ENCODE measurements at regions not wholly inside any gene's neighbourhood (a gene's known extent, or its start where the extent isn't known, plus 50 kb on each side); places are given as distances from the start of the nearest gene placed in this dataset.
A peak's percentile ranks its signal among the peaks of the same experiment; 100 is the strongest.

DNA sequence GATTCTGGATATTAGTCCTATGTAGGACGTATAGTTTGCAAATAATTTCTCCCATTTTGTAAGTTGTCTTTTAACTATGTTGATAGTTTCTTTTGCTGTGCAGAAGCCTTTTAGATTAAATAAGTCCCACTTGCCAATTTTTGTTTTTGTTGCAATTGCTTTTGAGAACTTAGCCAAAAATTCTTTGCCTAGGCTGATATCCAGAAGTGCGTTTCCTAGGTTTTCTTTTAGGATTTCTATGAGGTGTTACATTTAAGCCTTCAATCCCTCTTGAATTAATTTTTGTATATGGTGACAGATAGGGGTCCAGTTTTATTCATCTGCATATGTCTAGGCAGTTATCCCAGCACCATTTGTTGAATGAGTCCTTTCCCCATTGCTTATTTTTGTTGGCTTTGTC lies 264.4 kb upstream of the OR4E1 start:
- no peaks in the 10 kb centered on the region for H3K27me3 ChIP-seq
- 60 to 64% methylated on average over 2 of the region's 2 CpGs for WGBS, 2 donors
- no peak overlapping the region for H3K4me3 ChIP-seq (replicated peaks in 1 of 3)
- intact Hi-C loops (cut with DNase I) = no loop called here
- no peaks in the 10 kb centered on the region for H3K4me1 ChIP-seq
- no peak overlapping the region for H3K27ac ChIP-seq
- no peak for DNase-seq
- TF ChIP-seq, protein P1, sequence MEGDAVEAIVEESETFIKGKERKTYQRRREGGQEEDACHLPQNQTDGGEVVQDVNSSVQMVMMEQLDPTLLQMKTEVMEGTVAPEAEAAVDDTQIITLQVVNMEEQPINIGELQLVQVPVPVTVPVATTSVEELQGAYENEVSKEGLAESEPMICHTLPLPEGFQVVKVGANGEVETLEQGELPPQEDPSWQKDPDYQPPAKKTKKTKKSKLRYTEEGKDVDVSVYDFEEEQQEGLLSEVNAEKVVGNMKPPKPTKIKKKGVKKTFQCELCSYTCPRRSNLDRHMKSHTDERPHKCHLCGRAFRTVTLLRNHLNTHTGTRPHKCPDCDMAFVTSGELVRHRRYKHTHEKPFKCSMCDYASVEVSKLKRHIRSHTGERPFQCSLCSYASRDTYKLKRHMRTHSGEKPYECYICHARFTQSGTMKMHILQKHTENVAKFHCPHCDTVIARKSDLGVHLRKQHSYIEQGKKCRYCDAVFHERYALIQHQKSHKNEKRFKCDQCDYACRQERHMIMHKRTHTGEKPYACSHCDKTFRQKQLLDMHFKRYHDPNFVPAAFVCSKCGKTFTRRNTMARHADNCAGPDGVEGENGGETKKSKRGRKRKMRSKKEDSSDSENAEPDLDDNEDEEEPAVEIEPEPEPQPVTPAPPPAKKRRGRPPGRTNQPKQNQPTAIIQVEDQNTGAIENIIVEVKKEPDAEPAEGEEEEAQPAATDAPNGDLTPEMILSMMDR (IDR thresholded peaks at IDR 0.05) = no peak
- TF ChIP-seq POLR2A (IDR thresholded peaks at IDR 0.05) = no peak
- no peaks in the 10 kb centered on the region for H3K9me3 ChIP-seq
- H3K36me3 ChIP-seq = no peaks in the 10 kb centered on the region

DNA sequence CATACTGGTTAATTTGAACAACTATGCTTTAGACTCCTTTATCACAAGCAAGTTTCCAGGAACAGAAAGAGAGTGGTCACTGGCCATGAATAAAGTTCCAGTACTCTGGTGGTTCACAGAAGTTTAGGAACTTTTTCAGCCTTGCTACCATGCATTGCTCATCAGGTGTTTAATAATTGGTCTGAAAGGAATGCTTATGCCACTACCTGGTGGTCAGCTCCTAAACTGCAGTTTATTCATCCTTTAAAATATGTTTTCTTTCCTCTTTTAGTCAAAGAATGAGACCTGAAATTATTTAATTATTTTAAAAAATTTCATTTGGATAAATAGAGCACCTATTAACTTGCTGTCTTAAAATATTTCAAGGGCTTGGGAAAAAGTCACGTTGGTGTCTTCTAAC lies 260.1 kb upstream of the OR4E1 start:
- TF ChIP-seq, protein P1 (IDR thresholded peaks at IDR 0.05) = peak in 1 of 6 experiments; percentile 21
- no peak for TF ChIP-seq POLR2A (IDR thresholded peaks at IDR 0.05)
- Histone ChIP-seq H3K9me3 (no peaks in the 10 kb centered on the region), H3K4me1 (no peaks in the 10 kb centered on the region), H3K36me3 (no peaks in the 10 kb centered on the region), H3K27me3 (no peaks in the 10 kb centered on the region), H3K27ac (no peak overlapping the region), H3K4me3 (replicated peaks in 1 of 3) (no peak overlapping the region)
- DNase-seq = no peak
- WGBS, 2 donors = 41 to 42% methylated on average over 1 of the region's 1 CpG
- intact Hi-C loops (cut with DNase I) = no loop called here

DNA sequence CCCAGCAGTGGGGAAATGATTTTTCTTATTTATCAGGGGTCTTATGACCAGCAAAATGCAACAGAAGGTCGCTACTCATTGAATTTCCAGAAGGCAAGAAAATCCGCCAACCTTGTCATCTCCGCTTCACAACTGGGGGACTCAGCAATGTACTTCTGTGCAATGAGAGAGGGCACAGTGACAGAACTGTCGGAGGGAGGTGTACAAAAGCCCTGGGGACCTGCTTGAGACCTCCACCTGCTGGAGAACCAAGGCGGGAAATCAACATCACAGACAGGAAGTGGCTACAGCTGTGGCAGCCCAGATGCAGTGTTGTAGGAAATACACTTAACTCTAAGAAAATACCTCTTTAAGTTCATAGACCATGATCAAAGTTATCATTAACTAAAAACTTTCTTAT lies 250.9 kb upstream of the OR4E1 start:
- Histone ChIP-seq H3K4me3 (replicated peaks in 1 of 3) (no peak overlapping the region), H3K27me3 (no peaks in the 10 kb centered on the region), H3K4me1 (no peaks in the 10 kb centered on the region), H3K9me3 (no peaks in the 10 kb centered on the region), H3K36me3 (no peaks in the 10 kb centered on the region), H3K27ac (no peak overlapping the region)
- 63 to 76% methylated on average over 5 of the region's 5 CpGs for WGBS, 2 donors
- TF ChIP-seq, protein P1 (IDR thresholded peaks at IDR 0.05) = no peak
- no peak for TF ChIP-seq POLR2A (IDR thresholded peaks at IDR 0.05)
- DNase-seq = no peak
- intact Hi-C loops (cut with DNase I) = no loop called here

DNA sequence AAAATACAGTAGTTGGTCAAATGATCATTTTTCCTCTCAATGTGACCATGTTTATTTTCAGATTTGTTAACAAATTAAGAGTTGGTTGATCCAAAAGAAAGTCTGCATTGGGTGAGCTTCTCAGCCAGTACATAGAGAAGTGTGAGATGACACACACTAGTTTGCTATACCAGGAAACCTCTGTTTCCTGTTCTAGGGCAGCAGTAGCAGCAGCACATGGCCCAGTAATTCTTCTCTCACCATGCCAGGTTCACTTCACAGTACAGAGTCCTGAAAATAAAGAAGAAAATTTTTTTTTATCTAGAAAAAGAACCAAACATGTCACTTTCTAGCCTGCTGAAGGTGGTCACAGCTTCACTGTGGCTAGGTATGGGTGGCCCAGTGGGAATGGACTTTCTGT lies 250.2 kb upstream of the OR4E1 start:
- Histone ChIP-seq H3K27ac (no peak overlapping the region), H3K9me3 (no peaks in the 10 kb centered on the region), H3K4me1 (no peaks in the 10 kb centered on the region), H3K4me3 (replicated peaks in 1 of 3) (no peak overlapping the region), H3K27me3 (no peaks in the 10 kb centered on the region), H3K36me3 (no peaks in the 10 kb centered on the region)
- intact Hi-C loops (cut with DNase I) = no loop called here
- DNase-seq = no peak
- TF ChIP-seq, protein P1 (IDR thresholded peaks at IDR 0.05) = no peak
- TF ChIP-seq POLR2A (IDR thresholded peaks at IDR 0.05) = no peak

DNA sequence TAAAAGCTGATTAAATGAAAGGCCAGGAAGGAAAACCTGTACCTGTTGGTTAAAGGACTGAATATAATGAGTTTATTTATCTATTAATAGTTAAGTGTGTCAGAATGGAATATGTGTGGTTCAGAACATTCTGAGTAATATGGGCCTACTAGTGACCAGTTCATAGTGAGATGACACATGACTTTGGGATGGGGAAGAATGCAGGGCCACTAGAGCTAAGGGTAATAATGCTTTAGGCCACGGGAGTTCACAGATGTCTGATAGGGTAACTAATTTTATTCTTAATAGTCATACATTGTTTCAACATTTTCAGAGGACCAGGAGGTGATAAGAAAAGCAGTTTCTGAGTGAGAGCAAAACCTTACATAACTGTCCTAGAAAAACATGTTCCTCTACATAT lies 247.8 kb upstream of the OR4E1 start:
- 90 to 93% methylated on average over 1 of the region's 1 CpG for WGBS, 2 donors
- Histone ChIP-seq H3K36me3 (no peaks in the 10 kb centered on the region), H3K27ac (no peak overlapping the region), H3K9me3 (no peaks in the 10 kb centered on the region), H3K4me3 (replicated peaks in 1 of 3) (no peak overlapping the region), H3K4me1 (no peaks in the 10 kb centered on the region), H3K27me3 (no peaks in the 10 kb centered on the region)
- intact Hi-C loops (cut with DNase I) = no loop called here
- DNase-seq = no peak
- TF ChIP-seq, protein P1 (IDR thresholded peaks at IDR 0.05) = no peak
- TF ChIP-seq POLR2A (IDR thresholded peaks at IDR 0.05) = no peak
